Nephron progenitor cell (in vitro differentiated cells): ENCODE measurements at regions not wholly inside any gene's neighbourhood (a gene's known extent, or its start where the extent isn't known, plus 50 kb on each side); places are given as distances from the start of the nearest gene placed in this dataset.

Experiments
- DNase-seq: peaks from one replicate; pipeline ENCODE4 v3.0.0; 2021
- H3K27ac Mint-ChIP-seq: 2 replicates; pipeline ENCODE4 v1.8.0; 2021; ENCODE audit warnings: mild to moderate bottlenecking, moderate library complexity, mixed read lengths
- H3K27me3 Mint-ChIP-seq: 2 replicates; pipeline ENCODE4 v1.8.0; 2021; ENCODE audit warnings: mild to moderate bottlenecking, low read depth, mixed read lengths; ENCODE audit not compliant: poor library complexity
- H3K36me3 Mint-ChIP-seq: 2 replicates; pipeline ENCODE4 v1.8.0; 2021; ENCODE audit warnings: low read depth, mixed read lengths
- H3K4me1 Mint-ChIP-seq: 2 replicates; pipeline ENCODE4 v1.8.0; 2021; ENCODE audit warnings: mixed read lengths
- H3K4me3 Mint-ChIP-seq: 2 replicates; pipeline ENCODE4 v1.8.0; 2021; ENCODE audit warnings: mild to moderate bottlenecking, moderate library complexity, mixed read lengths
- H3K9me3 Mint-ChIP-seq: 2 replicates; pipeline ENCODE4 v1.8.0; 2021; ENCODE audit warnings: mild to moderate bottlenecking, moderate library complexity, mixed read lengths
- TF ChIP-seq, protein P1 (sequence below): fragments of 200-600 bp; sonication (generic); IDR thresholded peaks from 2 replicates; pipeline ENCODE4 v1.5.0; 2021; ENCODE audit warnings: antibody characterized with exemption

DNA sequence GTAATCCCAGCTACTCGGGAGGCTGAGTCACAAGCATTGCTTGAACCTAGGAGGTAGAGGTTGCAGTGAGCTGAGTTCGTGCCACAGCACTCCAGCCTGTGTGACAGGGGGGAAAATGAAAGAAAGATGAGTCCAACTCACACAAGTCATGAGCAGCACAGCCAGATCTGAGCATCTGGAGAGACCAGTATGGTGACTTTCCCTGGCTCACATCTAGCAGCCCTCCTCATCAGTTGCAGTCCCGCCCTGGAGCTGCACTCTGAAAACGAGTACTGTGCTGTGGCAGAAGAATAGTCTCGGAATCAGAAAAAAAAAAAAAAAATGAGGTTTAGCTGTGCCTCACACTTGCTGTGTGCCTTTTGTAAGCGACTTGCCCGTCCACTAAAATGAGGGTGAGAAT, 74.4 kb upstream of the TRIB2 start:
- Mint-ChIP-seq H3K9me3 (peaks cover 14% of the 10 kb centered on the region), H3K27me3 (peaks cover 14% of the 10 kb centered on the region), H3K27ac (no peak overlapping the region), H3K36me3 (no peaks in the 10 kb centered on the region), H3K4me1 (no peaks in the 10 kb centered on the region), H3K4me3 (no peak overlapping the region)
- TF ChIP-seq, protein P1, sequence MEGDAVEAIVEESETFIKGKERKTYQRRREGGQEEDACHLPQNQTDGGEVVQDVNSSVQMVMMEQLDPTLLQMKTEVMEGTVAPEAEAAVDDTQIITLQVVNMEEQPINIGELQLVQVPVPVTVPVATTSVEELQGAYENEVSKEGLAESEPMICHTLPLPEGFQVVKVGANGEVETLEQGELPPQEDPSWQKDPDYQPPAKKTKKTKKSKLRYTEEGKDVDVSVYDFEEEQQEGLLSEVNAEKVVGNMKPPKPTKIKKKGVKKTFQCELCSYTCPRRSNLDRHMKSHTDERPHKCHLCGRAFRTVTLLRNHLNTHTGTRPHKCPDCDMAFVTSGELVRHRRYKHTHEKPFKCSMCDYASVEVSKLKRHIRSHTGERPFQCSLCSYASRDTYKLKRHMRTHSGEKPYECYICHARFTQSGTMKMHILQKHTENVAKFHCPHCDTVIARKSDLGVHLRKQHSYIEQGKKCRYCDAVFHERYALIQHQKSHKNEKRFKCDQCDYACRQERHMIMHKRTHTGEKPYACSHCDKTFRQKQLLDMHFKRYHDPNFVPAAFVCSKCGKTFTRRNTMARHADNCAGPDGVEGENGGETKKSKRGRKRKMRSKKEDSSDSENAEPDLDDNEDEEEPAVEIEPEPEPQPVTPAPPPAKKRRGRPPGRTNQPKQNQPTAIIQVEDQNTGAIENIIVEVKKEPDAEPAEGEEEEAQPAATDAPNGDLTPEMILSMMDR: no peak
- DNase-seq: no peak

DNA sequence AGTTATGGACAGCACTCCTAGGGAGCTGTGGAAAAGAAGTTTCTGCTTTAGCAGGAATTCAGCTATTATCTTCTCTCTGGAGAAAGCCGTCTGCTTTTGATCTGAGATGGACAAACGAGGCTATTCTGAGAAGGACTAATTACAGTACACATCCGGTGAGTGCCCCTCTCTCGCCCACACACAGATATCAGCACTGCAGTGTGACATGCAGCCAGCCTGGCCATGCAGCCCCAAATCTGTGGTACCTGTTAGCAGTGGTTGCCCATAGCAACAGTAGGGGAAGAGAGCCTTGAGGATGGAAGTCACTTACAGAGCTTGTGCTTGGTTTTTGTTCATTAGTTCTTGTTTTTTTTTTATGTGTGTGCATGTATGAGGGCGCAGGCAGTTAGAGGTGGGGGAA, 73.9 kb upstream of the TRIB2 start:
- Mint-ChIP-seq H3K27ac (no peak overlapping the region), H3K27me3 (peaks cover 14% of the 10 kb centered on the region), H3K4me3 (no peak overlapping the region), H3K4me1 (no peaks in the 10 kb centered on the region), H3K36me3 (no peaks in the 10 kb centered on the region), H3K9me3 (peaks cover 14% of the 10 kb centered on the region)
- TF ChIP-seq, protein P1: no peak
- no peak for DNase-seq

DNA sequence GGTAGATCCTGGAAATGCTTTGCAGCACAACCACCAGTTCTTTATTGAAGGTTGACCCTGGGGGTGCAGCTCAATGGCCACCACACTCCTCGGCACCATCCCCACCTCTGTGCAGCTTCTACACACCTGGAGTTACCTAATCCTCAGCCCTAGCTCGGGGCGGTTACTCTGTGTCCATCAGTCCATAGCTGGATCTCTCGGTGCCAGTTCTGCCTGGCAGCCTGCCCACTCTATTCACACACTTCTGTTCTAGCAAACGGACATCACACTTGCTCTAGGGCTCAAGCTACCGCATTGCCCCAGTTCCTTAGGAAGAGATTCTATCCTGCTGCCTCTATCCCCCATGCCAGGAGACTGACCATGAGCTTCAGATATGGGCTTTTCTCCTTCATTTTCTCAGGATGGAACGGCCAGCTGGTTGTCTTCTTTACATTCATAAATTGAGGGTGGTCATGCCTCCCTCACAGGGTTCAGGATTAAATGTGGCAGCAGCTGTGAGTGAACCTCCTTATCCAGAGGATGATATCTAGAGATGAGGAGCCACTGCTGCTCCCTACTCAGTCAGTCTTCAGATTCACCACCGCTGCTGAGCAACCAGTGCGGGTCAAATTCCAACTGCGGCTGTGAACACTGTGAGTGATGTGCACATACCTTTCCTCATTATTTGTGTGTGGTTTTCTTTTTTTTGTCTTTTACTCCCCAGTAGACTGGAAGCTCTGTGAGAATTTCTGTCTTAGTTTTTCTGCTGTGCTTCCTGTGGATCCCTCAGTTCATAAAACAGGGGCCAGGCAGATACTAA, 66.9 kb upstream of the TRIB2 start:
- no peak for DNase-seq
- Mint-ChIP-seq H3K9me3 (peaks cover 14% of the 10 kb centered on the region), H3K27ac (no peak overlapping the region), H3K4me1 (peaks cover 18% of the 10 kb centered on the region), H3K4me3 (no peak overlapping the region), H3K27me3 (peaks cover 13% of the 10 kb centered on the region), H3K36me3 (no peaks in the 10 kb centered on the region)
- TF ChIP-seq, protein P1: no peak

DNA sequence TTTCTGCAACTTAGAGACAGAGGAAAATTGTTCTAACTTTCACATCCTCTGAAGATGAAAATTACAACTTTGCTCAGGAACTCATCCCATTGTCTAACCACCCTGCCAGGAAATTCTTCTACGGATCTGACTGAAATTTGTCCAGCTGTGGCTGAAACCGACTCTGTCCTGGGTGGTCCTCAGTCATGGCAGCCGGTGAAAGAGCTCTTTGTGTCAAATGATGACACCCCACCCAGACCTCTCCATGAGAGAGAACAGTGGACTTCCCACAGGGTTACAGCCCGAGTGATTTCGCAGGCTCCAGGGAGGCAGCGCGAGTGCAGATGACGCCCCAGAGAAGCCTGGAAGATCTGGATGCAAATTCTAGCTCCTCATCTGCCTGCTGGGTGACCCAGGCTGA, 65.1 kb upstream of the TRIB2 start:
- DNase-seq: no peak
- Mint-ChIP-seq H3K4me3 (no peak overlapping the region), H3K27ac (no peak overlapping the region), H3K9me3 (peaks cover 3% of the 10 kb centered on the region), H3K4me1 (peaks cover 18% of the 10 kb centered on the region), H3K36me3 (no peaks in the 10 kb centered on the region), H3K27me3 (peaks cover 13% of the 10 kb centered on the region)
- TF ChIP-seq, protein P1: no peak

DNA sequence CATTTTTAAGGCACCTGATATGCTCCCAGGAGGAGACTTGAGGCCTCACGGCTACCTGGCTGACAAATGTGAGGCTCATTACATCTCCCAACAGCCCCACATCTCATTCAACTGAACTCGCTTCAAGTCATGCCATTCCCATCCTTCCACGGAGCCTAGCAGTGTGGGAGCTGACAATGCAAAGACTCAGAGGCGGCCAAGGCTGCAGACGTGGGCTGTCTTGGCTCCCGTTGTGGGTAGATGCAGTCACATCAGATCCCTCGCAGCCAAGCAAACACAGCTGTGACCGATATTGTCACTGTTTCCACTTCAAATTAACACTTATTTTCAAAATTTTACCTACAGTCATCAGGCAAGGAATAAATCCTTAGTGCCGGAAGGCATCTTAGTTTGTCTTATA, 64.0 kb upstream of the TRIB2 start:
- Mint-ChIP-seq H3K4me1 (peaks cover 18% of the 10 kb centered on the region), H3K4me3 (no peak overlapping the region), H3K27me3 (peaks cover 13% of the 10 kb centered on the region), H3K27ac (no peak overlapping the region), H3K9me3 (no peaks in the 10 kb centered on the region), H3K36me3 (no peaks in the 10 kb centered on the region)
- TF ChIP-seq, protein P1: no peak
- DNase-seq: no peak

DNA sequence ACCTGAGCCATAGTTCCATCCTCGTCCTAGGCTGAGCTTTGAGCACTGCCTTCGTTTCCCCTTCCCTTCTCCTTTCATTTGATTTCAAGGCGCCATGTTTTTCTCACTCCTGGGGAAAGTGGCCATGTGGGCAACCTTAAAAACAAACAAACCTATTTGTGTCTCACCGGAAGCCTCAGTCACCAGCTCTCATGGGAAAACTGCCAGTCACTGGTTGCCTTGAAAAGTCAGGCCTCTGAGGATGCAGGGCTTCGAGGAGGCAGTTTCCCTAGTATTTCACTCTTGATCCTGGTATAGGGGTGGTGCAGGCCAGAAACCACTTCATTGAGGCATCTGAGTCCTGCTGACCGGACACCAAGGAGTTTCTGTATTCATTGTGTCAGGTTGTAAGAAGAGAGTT, 59.2 kb upstream of the TRIB2 start:
- no peak overlapping the region for H3K4me3 Mint-ChIP-seq
- H3K27ac Mint-ChIP-seq: no peak overlapping the region
- no peaks in the 10 kb centered on the region for H3K36me3 Mint-ChIP-seq
- DNase-seq: no peak
- H3K27me3 Mint-ChIP-seq: peaks cover 3% of the 10 kb centered on the region
- H3K4me1 Mint-ChIP-seq: no peaks in the 10 kb centered on the region
- TF ChIP-seq, protein P1: no peak
- peaks cover 5% of the 10 kb centered on the region for H3K9me3 Mint-ChIP-seq
